Activated CD4-positive, CD25-positive, alpha-beta regulatory T cell (primary cell): ENCODE measurements at regions not wholly inside any gene's neighbourhood (a gene's known extent, or its start where the extent isn't known, plus 50 kb on each side); places are given as distances from the start of the nearest gene placed in this dataset.

Source experiments
- DNase-seq, 4 experiments: peaks; one replicate each; lab custom pipeline; 2025; lab: John Stamatoyannopoulos, UW

- no peak for DNase-seq
These were observed 117.1 kb downstream of the TBXT start for GRCh38 chr6:166050559-166050958.

- no peak for DNase-seq
These were observed 120.7 kb downstream of the TBXT start for GRCh38 chr6:166046982-166047381.

GRCh38 chr6:166046226-166046625 is 121.4 kb downstream of the TBXT start:
- no peak for DNase-seq

- DNase-seq = no peak
These were observed 121.8 kb downstream of the TBXT start for GRCh38 chr6:166045860-166046200.

- DNase-seq = no peak
These were observed 122.3 kb downstream of the TBXT start for GRCh38 chr6:166045173-166045859.

- no peak for DNase-seq
These were observed 126.4 kb downstream of the TBXT start for GRCh38 chr6:166041277-166041676.

GRCh38 chr6:166040292-166040691 is 127.4 kb downstream of the TBXT start:
- DNase-seq = no peak

GRCh38 chr6:166036316-166037095 is 131.1 kb downstream of the TBXT start:
- no peak for DNase-seq

GRCh38 chr6:166032366-166033200 is 135.1 kb downstream of the TBXT start:
- DNase-seq = no peak

GRCh38 chr6:166031275-166031674 is 136.4 kb downstream of the TBXT start:
- DNase-seq = no peak

GRCh38 chr6:166029506-166029905 is 138.1 kb downstream of the TBXT start:
- DNase-seq = no peak

- DNase-seq = no peak
These were observed 139.9 kb downstream of the TBXT start for GRCh38 chr6:166027761-166028160.

GRCh38 chr6:166026586-166027126 is 141.0 kb downstream of the TBXT start:
- DNase-seq = no peak

- no peak for DNase-seq
These were observed 142.3 kb downstream of the TBXT start for GRCh38 chr6:166025149-166025898.

GRCh38 chr6:166024252-166024651 is 143.4 kb downstream of the TBXT start:
- no peak for DNase-seq

- DNase-seq = no peak
These were observed 144.2 kb downstream of the TBXT start for GRCh38 chr6:166023273-166023989.

- no peak for DNase-seq
These were observed 146.2 kb downstream of the TBXT start for GRCh38 chr6:166021429-166021828.

GRCh38 chr6:166019214-166019613 is 148.4 kb downstream of the TBXT start:
- no peak for DNase-seq

- no peak for DNase-seq
These were observed 150.5 kb downstream of the TBXT start for GRCh38 chr6:166017032-166017635.

- DNase-seq = no peak
These were observed 152.7 kb downstream of the TBXT start for GRCh38 chr6:166014966-166015365.
